GM23338 (cell line): ENCODE measurements at regions not wholly inside any gene's neighbourhood (a gene's known extent, or its start where the extent isn't known, plus 50 kb on each side); places are given as distances from the start of the nearest gene placed in this dataset.

Source experiments
- CREB1 ChIP-seq: fragments of 250-450 bp; sonication (Bioruptor Pico); IDR thresholded peaks from 2 replicates; pipeline ENCODE4 v1.5.0; 2020; ENCODE audit warnings: low read depth, mild to moderate bottlenecking, moderate library complexity
- CTCF ChIP-seq, 2 experiments: fragments of 200-600 bp in 1 of 2; sonication (generic) in 1 of 2; conservative IDR thresholded peaks; 2 replicates each; pipeline versions ENCODE4 v1.5.1 to v1.6.1; 2016 to 2017; ENCODE audit warnings: antibody characterized with exemption in 2 of 2, low read depth in 2 of 2, mild to moderate bottlenecking in 2 of 2, moderate library complexity in 1 of 2
- EZH2 ChIP-seq: fragments of 200-600 bp; sonication (generic); IDR thresholded peaks from one replicate; pipeline ENCODE4 v1.8.0; 2017; ENCODE audit warnings: antibody characterized with exemption, mild to moderate bottlenecking, low read depth; ENCODE audit not compliant: unreplicated experiment
- EZH2phosphoT487 ChIP-seq: fragments of 200-600 bp; sonication (generic); IDR thresholded peaks from one replicate; pipeline ENCODE4 v1.8.1; 2018; ENCODE audit warnings: antibody characterized with exemption; ENCODE audit not compliant: unreplicated experiment
- JUNB ChIP-seq: IDR thresholded peaks from one replicate; pipeline ENCODE4 v1.6.1; 2016; ENCODE audit warnings: antibody characterized with exemption; ENCODE audit not compliant: unreplicated experiment
- POLR2AphosphoS5 ChIP-seq: IDR thresholded peaks from 2 replicates; pipeline ENCODE4 v1.6.1; 2016; ENCODE audit warnings: antibody characterized with exemption, low read depth
- REST ChIP-seq: IDR thresholded peaks from one replicate; pipeline ENCODE4 v1.6.1; 2018; ENCODE audit warnings: antibody characterized with exemption; ENCODE audit not compliant: unreplicated experiment
- STAT1 ChIP-seq: IDR thresholded peaks from one replicate; pipeline ENCODE4 v1.6.1; 2016; ENCODE audit warnings: antibody characterized with exemption; ENCODE audit not compliant: unreplicated experiment
- ZNF114 ChIP-seq: fragments of 250-450 bp; sonication (Bioruptor Pico); IDR thresholded peaks from 2 replicates; pipeline ENCODE4 v1.5.0; 2020; ENCODE audit warnings: mild to moderate bottlenecking, moderate library complexity
- ZNF331 ChIP-seq: fragments of 250-450 bp; sonication (Bioruptor Pico); IDR thresholded peaks from 2 replicates; pipeline ENCODE4 v1.5.0; 2020; ENCODE audit warnings: low read depth, mild to moderate bottlenecking, moderate library complexity
- ZNF462 ChIP-seq: fragments of 250-450 bp; sonication (Bioruptor Pico); IDR thresholded peaks from 2 replicates; pipeline ENCODE4 v1.5.0; 2020; ENCODE audit warnings: mild to moderate bottlenecking, moderate library complexity

- TF ChIP-seq ZNF462 (no peak), CTCF (conservative IDR thresholded peaks at IDR 0.05; ENCODE audit: low read depth in 2 of 2) (no peak), POLR2AphosphoS5 (no peak), EZH2 (no peak), REST (no peak), EZH2phosphoT487 (no peak), CREB1 (CRISPR knock-in tag) (no peak), ZNF331 (CRISPR knock-in tag) (no peak), JUNB (no peak), ZNF114 (CRISPR knock-in tag) (no peak), STAT1 (no peak)
Measured at GRCh38 chr1:78831731-78832360, 174.7 kb downstream of the ADGRL4 start.
